ENCODE measurements at regions not wholly inside any gene's neighbourhood (a gene's known extent, or its start where the extent isn't known, plus 50 kb on each side); places are given as distances from the start of the nearest gene placed in this dataset.

DNA sequence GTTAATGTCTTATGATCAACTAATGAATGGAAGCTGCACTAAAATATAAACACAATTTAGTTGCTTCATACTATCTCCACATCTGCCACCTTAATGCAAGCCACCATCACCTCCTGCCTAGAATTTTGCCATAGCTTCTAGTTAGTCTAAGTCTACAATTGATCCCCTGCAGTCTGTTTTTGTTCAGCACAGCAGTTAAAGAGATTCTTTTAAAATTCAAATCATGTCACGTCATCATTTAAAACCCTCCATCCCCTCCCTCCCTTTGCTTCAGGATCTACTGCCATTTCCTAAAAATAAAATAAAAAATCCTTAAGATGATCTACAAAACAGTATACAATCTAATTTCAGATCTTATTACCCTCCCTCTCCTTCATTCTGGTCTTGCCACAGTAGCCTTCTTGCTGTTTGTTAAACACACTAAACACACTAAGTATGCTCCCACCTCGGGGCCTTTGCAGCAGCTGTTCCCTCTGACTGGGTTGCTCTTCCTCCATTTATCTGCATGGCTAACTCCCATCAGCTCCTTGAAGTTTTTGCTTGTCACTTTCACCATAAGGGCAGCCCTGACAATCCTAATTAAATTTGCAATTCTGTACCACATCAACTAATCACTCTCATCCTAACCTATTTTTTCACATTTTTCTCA is 97.0 kb upstream of the FOXP2 start:
- Histone ChIP-seq H3K4me1 (ENCODE audit: control insufficient read depth in 1 of 2, low read depth in 2 of 2) (no peaks in the 10 kb centered on the region), H3K27ac (no peak overlapping the region), H3K36me3 (no peaks in the 10 kb centered on the region), H3K9me3 (no peaks in the 10 kb centered on the region), H3K27me3 (replicated peaks; ENCODE audit: insufficient read depth) (no peaks in the 10 kb centered on the region), H3K4me3 (no peak overlapping the region)
- no peak for DNase-seq (ENCODE audit: low spot score)
- TF ChIP-seq, protein P1, sequence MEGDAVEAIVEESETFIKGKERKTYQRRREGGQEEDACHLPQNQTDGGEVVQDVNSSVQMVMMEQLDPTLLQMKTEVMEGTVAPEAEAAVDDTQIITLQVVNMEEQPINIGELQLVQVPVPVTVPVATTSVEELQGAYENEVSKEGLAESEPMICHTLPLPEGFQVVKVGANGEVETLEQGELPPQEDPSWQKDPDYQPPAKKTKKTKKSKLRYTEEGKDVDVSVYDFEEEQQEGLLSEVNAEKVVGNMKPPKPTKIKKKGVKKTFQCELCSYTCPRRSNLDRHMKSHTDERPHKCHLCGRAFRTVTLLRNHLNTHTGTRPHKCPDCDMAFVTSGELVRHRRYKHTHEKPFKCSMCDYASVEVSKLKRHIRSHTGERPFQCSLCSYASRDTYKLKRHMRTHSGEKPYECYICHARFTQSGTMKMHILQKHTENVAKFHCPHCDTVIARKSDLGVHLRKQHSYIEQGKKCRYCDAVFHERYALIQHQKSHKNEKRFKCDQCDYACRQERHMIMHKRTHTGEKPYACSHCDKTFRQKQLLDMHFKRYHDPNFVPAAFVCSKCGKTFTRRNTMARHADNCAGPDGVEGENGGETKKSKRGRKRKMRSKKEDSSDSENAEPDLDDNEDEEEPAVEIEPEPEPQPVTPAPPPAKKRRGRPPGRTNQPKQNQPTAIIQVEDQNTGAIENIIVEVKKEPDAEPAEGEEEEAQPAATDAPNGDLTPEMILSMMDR (IDR thresholded peaks at IDR 0.05), result no peak
- no peak for ATAC-seq (ENCODE audit: insufficient number of reproducible peaks, low FRiP score, low read depth)

DNA sequence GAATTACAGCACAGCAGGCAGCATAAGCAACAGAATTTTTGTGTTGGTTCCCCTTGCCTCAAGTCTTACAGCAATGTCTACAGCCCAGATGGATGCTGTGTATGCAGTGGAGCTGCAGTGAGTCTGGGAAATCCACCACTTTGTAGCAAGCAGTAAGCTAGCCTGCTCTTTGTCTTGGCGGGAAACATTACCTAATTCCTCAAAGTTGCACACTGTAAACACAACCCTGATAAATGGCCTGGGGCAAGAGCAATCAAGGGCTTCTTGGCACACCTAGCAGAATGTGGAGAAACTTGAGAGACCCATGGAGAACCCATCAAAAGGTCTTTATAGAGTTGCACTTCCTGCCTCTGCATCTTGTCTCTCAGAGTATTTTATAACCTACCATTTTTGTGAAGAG is 102.0 kb upstream of the FOXP2 start:
- TF ChIP-seq, protein P1 (IDR thresholded peaks at IDR 0.05), result no peak
- Histone ChIP-seq H3K9me3 (no peaks in the 10 kb centered on the region), H3K36me3 (no peaks in the 10 kb centered on the region), H3K27ac (no peak overlapping the region), H3K27me3 (replicated peaks; ENCODE audit: insufficient read depth) (no peaks in the 10 kb centered on the region), H3K4me1 (ENCODE audit: control insufficient read depth in 1 of 2, low read depth in 2 of 2) (no peaks in the 10 kb centered on the region), H3K4me3 (no peak overlapping the region)
- DNase-seq (ENCODE audit: low spot score) (no peak), ATAC-seq (ENCODE audit: insufficient number of reproducible peaks, low FRiP score, low read depth) (no peak)

DNA sequence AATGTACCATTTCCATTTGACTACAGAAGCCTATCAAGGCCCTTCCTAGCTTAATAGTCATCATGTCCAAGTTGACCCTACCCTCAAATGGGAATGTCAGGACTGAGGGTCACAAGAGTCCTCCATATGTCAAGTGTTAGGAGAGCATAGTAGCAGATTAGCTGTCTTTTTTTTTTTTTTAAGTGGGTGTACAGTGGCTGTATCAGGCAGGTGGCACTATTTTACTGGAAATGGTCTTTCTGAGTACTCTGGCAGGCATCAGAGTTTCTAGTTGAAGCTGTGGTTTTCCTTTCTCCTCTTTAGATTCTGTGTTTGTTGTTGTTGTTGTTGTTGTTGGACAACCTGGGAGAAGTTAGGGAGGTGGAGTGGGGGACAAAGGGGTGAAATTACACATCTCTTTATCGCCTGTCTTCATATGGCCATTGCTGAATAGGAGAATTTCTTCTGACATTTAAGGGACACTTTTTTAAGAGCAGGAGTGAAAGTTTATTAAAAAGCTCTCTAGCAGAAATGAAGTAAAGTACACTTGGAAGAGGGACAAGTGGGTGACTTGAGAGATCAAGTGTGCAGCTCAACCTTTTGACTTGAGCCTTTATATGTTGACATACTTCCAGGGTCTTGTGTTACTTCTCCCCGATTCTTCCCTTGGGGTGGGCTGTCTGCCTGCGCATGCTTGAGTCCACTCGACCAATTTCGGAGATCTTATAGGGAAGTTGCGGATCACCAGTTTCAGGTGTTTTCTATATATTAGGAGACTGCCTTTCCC is 104.1 kb upstream of the FOXP2 start:
- ATAC-seq (ENCODE audit: insufficient number of reproducible peaks, low FRiP score, low read depth) (no peak), DNase-seq (ENCODE audit: low spot score) (no peak)
- no peaks in the 10 kb centered on the region for H3K9me3 ChIP-seq
- no peaks in the 10 kb centered on the region for H3K27me3 ChIP-seq (replicated peaks; ENCODE audit: insufficient read depth)
- no peaks in the 10 kb centered on the region for H3K4me1 ChIP-seq (ENCODE audit: control insufficient read depth in 1 of 2, low read depth in 2 of 2)
- no peak overlapping the region for H3K4me3 ChIP-seq
- TF ChIP-seq, protein P1 (IDR thresholded peaks at IDR 0.05), result no peak
- H3K36me3 ChIP-seq, result no peaks in the 10 kb centered on the region
- H3K27ac ChIP-seq, result no peak overlapping the region

DNA sequence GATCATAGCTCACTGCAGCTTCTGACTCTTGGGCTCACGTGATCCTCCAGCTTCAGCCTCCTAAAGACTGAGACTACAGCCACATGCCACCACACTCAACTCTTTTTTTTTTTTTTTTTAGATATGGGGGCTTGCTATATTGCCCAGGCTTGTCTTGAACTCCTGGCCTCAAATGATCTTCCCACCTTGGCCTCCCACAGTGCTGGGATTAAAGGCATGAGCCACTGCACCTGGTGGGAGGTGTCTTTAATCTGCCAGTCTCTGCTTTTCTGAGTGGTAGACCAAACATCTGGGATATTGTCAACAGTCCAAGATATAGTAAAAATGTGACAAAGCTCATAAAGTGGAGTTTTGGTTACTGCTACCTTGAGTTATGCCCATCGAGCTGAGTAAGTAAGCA is 104.9 kb upstream of the FOXP2 start:
- TF ChIP-seq, protein P1 (IDR thresholded peaks at IDR 0.05), result no peak
- no peaks in the 10 kb centered on the region for H3K4me1 ChIP-seq (ENCODE audit: control insufficient read depth in 1 of 2, low read depth in 2 of 2)
- H3K27ac ChIP-seq, result no peak overlapping the region
- no peak for DNase-seq (ENCODE audit: low spot score)
- H3K9me3 ChIP-seq, result no peaks in the 10 kb centered on the region
- H3K36me3 ChIP-seq, result no peaks in the 10 kb centered on the region
- H3K27me3 ChIP-seq (replicated peaks; ENCODE audit: insufficient read depth), result no peaks in the 10 kb centered on the region
- H3K4me3 ChIP-seq, result no peak overlapping the region
- ATAC-seq (ENCODE audit: insufficient number of reproducible peaks, low FRiP score, low read depth), result no peak

DNA sequence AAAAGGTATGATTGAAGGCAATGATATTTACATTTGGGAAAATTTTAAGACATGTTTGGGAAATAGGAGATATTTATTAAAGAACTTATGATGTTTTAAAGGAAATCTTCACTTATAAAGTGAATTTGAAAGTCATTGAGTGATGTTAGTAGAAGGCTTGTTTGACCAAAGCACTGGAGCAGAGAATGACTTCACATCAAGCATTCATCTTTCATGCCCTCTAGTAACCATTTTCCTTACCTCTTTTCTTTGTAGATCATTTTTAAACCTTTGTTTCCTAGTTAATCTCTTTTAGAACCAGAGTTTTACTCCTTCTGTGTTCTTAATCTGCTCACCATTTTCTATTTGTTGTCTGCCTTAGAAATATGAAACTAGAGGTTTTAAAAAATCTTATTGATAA is 111.3 kb upstream of the FOXP2 start:
- Histone ChIP-seq H3K9me3 (no peaks in the 10 kb centered on the region), H3K4me1 (ENCODE audit: control insufficient read depth in 1 of 2, low read depth in 2 of 2) (no peaks in the 10 kb centered on the region), H3K36me3 (no peaks in the 10 kb centered on the region), H3K27me3 (replicated peaks; ENCODE audit: insufficient read depth) (no peaks in the 10 kb centered on the region), H3K4me3 (no peak overlapping the region), H3K27ac (no peak overlapping the region)
- DNase-seq (ENCODE audit: low spot score) (no peak), ATAC-seq (ENCODE audit: insufficient number of reproducible peaks, low FRiP score, low read depth) (no peak)
- TF ChIP-seq, protein P1 (IDR thresholded peaks at IDR 0.05), result no peak
